Stimulated activated CD4-positive, alpha-beta T cell treated with anti-CD3 and anti-CD28 coated beads, Interleukin-12 subunit alpha, Interleukin-12 subunit beta, amount 100 ng/mL, for 4 hours (primary cell): ENCODE measurements at regions not wholly inside any gene's neighbourhood (a gene's known extent, or its start where the extent isn't known, plus 50 kb on each side); places are given as distances from the start of the nearest gene placed in this dataset.
"Not testable (repeated sequence)": the region's sequence is repeated elsewhere in the genome, so short reads cannot be mapped to it uniquely, and the experiment has no call there.

ENCODE experiments used
- DNase-seq: peaks from one replicate; pipeline ENCODE4 v3.0.0-alpha.2; 2020

DNA sequence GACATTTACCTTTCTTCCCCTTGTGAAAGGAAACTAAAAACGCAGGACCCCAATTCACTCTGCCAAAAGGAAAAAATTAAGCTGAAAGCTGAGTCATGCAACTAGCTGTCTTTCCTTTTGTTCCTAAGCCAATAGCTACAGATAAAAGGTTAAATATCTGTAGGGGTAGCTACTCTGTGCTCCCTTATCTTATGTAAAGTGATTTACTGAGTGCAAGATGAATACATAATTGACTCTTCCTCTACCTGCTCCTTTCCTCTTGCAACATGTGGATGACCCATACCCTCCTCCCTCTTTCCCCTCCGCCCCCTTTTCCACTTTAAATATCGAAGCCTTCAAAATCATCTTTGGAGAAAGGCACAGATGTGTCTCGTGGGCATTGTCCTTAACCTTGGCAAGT is 68.0 kb upstream of the ZNF157 start:
- no peak for DNase-seq

GRCh38 chrX:47306471-47307023 is 63.8 kb upstream of the ZNF157 start:
- not testable (repeated sequence) for DNase-seq

GRCh38 chrX:47311932-47312774 is 58.2 kb upstream of the ZNF157 start:
- peak; percentile 27 for DNase-seq

GRCh38 chrX:47313056-47313455 is 57.3 kb upstream of the ZNF157 start:
- DNase-seq, result no peak

GRCh38 chrX:47316276-47317025 is 53.9 kb upstream of the ZNF157 start:
- DNase-seq, result no peak
